Muscle layer of duodenum (tissue), 2 donors: ENCODE measurements at regions not wholly inside any gene's neighbourhood (a gene's known extent, or its start where the extent isn't known, plus 50 kb on each side); places are given as distances from the start of the nearest gene placed in this dataset.
"Not testable (repeated sequence)": the region's sequence is repeated elsewhere in the genome, so short reads cannot be mapped to it uniquely, and the experiment has no call there.

Experiments
- H3K27ac ChIP-seq: one replicate; pipeline ENCODE4 v1.7.0; 2013; ENCODE audit warnings: mild to moderate bottlenecking, low read length
- H3K27me3 ChIP-seq: one replicate; pipeline ENCODE4 v1.7.0; 2013; ENCODE audit warnings: low read depth, mild to moderate bottlenecking, control low read depth, low read length
- H3K36me3 ChIP-seq, 2 donors: one replicate each; pipeline ENCODE4 v1.7.0; 2013; ENCODE audit warnings: low read length in 2 of 2, control low read depth in 1 of 2, mild to moderate bottlenecking in 1 of 2; ENCODE audit not compliant: insufficient read depth in 2 of 2, control insufficient read depth in 1 of 2
- H3K4me1 ChIP-seq, 2 donors: one replicate each; pipeline ENCODE4 v1.7.0; 2013; ENCODE audit warnings: low read length in 2 of 2, mild to moderate bottlenecking in 2 of 2, control low read depth in 1 of 2, moderate library complexity in 1 of 2; ENCODE audit not compliant: insufficient read depth in 2 of 2, control insufficient read depth in 1 of 2
- H3K4me3 ChIP-seq, 2 donors: one replicate each; pipeline ENCODE4 v1.7.0; 2013; ENCODE audit warnings: low read length in 2 of 2, low read depth in 1 of 2, mild to moderate bottlenecking in 1 of 2
- H3K9me3 ChIP-seq, 2 donors: one replicate each; pipeline ENCODE4 v1.7.0; 2013; ENCODE audit warnings: low read length in 2 of 2, control low read depth in 1 of 2, mild to moderate bottlenecking in 1 of 2; ENCODE audit not compliant: control insufficient read depth in 1 of 2
- donor health status: healthy.

GRCh38 chrX:39058724-39059123 is 257.5 kb downstream of the MID1IP1 start:
- Histone ChIP-seq H3K27me3 (no peaks in the 10 kb centered on the region), H3K4me1 (no peaks in the 10 kb centered on the region), H3K9me3 (no peaks in the 10 kb centered on the region), H3K36me3 (no peaks in the 10 kb centered on the region), H3K27ac (no peak overlapping the region), H3K4me3 (no peak overlapping the region)

GRCh38 chrX:39059866-39060265 is 258.6 kb downstream of the MID1IP1 start:
- Histone ChIP-seq H3K4me1 (no peaks in the 10 kb centered on the region), H3K27me3 (no peaks in the 10 kb centered on the region)

GRCh38 chrX:39063037-39063436 is 261.8 kb downstream of the MID1IP1 start:
- Histone ChIP-seq H3K36me3 (no peaks in the 10 kb centered on the region), H3K4me1 (peaks cover 0 to 9% of the 10 kb centered on the region in 2 donors), H3K27ac (no peak overlapping the region), H3K9me3 (no peaks in the 10 kb centered on the region), H3K27me3 (no peaks in the 10 kb centered on the region), H3K4me3 (no peak overlapping the region)

More at GRCh38 chrX:39059866-39060265, 258.6 kb downstream of the MID1IP1 start:
- H3K9me3 ChIP-seq = no peaks in the 10 kb centered on the region
- no peak overlapping the region for H3K27ac ChIP-seq
- no peaks in the 10 kb centered on the region for H3K36me3 ChIP-seq
- no peak overlapping the region for H3K4me3 ChIP-seq

GRCh38 chrX:39063702-39064101 is 262.4 kb downstream of the MID1IP1 start:
- Histone ChIP-seq H3K4me3 (no peak overlapping the region), H3K9me3 (no peaks in the 10 kb centered on the region), H3K27me3 (no peaks in the 10 kb centered on the region), H3K27ac (no peak overlapping the region), H3K4me1 (peaks cover 0 to 9% of the 10 kb centered on the region in 2 donors), H3K36me3 (no peaks in the 10 kb centered on the region)

- no peak overlapping the region for H3K27ac ChIP-seq
- H3K9me3 ChIP-seq = no peaks in the 10 kb centered on the region
- peaks cover 0 to 9% of the 10 kb centered on the region in 2 donors for H3K4me1 ChIP-seq
- H3K4me3 ChIP-seq = no peak overlapping the region
- no peaks in the 10 kb centered on the region for H3K36me3 ChIP-seq
- no peaks in the 10 kb centered on the region for H3K27me3 ChIP-seq
Observed at GRCh38 chrX:39065051-39065871, 264.0 kb downstream of the MID1IP1 start.

- Histone ChIP-seq H3K27me3 (no peaks in the 10 kb centered on the region), H3K36me3 (no peaks in the 10 kb centered on the region), H3K27ac (no peak overlapping the region), H3K4me1 (peaks cover 0 to 9% of the 10 kb centered on the region in 2 donors), H3K9me3 (no peaks in the 10 kb centered on the region), H3K4me3 (no peak overlapping the region)
Observed at GRCh38 chrX:39067866-39068265, 266.6 kb downstream of the MID1IP1 start.

GRCh38 chrX:39068634-39069033 is 267.4 kb downstream of the MID1IP1 start:
- H3K4me3 ChIP-seq, H3K27ac ChIP-seq, H3K4me1 ChIP-seq, H3K36me3 ChIP-seq, H3K9me3 ChIP-seq, H3K27me3 ChIP-seq: not testable (repeated sequence)

- Histone ChIP-seq H3K36me3 (no peaks in the 10 kb centered on the region), H3K4me1 (peaks cover 0 to 9% of the 10 kb centered on the region in 2 donors), H3K27ac (no peak overlapping the region), H3K9me3 (no peaks in the 10 kb centered on the region), H3K4me3 (no peak overlapping the region), H3K27me3 (no peaks in the 10 kb centered on the region)
Observed at GRCh38 chrX:39070009-39070408, 268.8 kb downstream of the MID1IP1 start.

- Histone ChIP-seq H3K27me3 (no peaks in the 10 kb centered on the region), H3K27ac (no peak overlapping the region), H3K9me3 (no peaks in the 10 kb centered on the region), H3K4me1 (no peaks in the 10 kb centered on the region), H3K4me3 (no peak overlapping the region), H3K36me3 (no peaks in the 10 kb centered on the region)
Observed at GRCh38 chrX:39073131-39073530, 271.9 kb downstream of the MID1IP1 start.

- no peaks in the 10 kb centered on the region for H3K9me3 ChIP-seq
- no peak overlapping the region for H3K27ac ChIP-seq
Observed at GRCh38 chrX:39096599-39096998, 295.3 kb downstream of the MID1IP1 start.

GRCh38 chrX:39104745-39105144 is 303.5 kb downstream of the MID1IP1 start:
- Histone ChIP-seq H3K36me3 (no peaks in the 10 kb centered on the region), H3K27ac (no peak overlapping the region), H3K4me1 (no peaks in the 10 kb centered on the region), H3K9me3 (no peaks in the 10 kb centered on the region), H3K27me3 (no peaks in the 10 kb centered on the region), H3K4me3 (no peak overlapping the region)

More at GRCh38 chrX:39096599-39096998, 295.3 kb downstream of the MID1IP1 start:
- H3K36me3 ChIP-seq = no peaks in the 10 kb centered on the region
- H3K27me3 ChIP-seq = no peaks in the 10 kb centered on the region
- H3K4me1 ChIP-seq = no peaks in the 10 kb centered on the region
- no peak overlapping the region for H3K4me3 ChIP-seq

GRCh38 chrX:39112143-39112542 is 310.9 kb downstream of the MID1IP1 start:
- H3K27ac ChIP-seq = no peak overlapping the region
- no peaks in the 10 kb centered on the region for H3K36me3 ChIP-seq
- H3K9me3 ChIP-seq = no peaks in the 10 kb centered on the region
- H3K4me1 ChIP-seq = no peaks in the 10 kb centered on the region
- H3K27me3 ChIP-seq = no peaks in the 10 kb centered on the region
- H3K4me3 ChIP-seq = no peak overlapping the region
